ENCODE measurements at regions not wholly inside any gene's neighbourhood (a gene's known extent, or its start where the extent isn't known, plus 50 kb on each side); places are given as distances from the start of the nearest gene placed in this dataset.

DNA sequence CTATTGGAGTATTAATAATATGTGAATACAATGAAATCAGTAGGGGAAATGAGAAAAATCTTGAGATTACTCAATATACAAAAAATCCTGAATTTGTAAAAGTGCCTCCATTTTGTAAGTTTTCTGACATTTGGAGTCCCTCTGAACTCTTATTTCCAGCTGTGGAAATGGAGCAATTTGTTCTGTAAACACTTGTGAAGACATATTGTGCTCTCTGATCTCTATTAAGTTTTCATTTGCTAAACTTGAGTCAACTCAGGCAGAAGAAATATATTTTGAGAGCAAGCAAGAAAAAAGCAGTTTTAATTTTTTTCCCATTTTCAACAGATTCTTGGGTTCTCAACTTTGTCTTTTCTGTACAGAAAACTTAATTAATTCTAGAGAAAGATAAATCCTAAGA is 51.4 kb upstream of the PCDH18 start:
- DNase-seq (ENCODE audit: low read depth): no peak
